Endothelial cell of umbilical vein (primary cell): ENCODE measurements at regions not wholly inside any gene's neighbourhood (a gene's known extent, or its start where the extent isn't known, plus 50 kb on each side); places are given as distances from the start of the nearest gene placed in this dataset.

Experiments
- BruUV-seq: library from RNA; stranded (reverse); fragments of 400-500 nt; replicated peaks from 2 replicates; lab custom pipeline; 2021; lab: Mats Ljungman, UMichigan
- CTCF ChIA-PET: fragments of 300-600, 350-600 bp; sonication (Branson Sonifier 250); formaldehyde crosslinking; loops from one replicate; lab custom pipeline; 2021; ENCODE audit warnings: antibody characterized with exemption, inconsistent platforms; lab: Charles Lee
- POLR2A ChIA-PET: fragments of 300-600, 350-600 bp; sonication (Branson Sonifier 250); formaldehyde crosslinking; loops from one replicate; lab custom pipeline; 2021; ENCODE audit warnings: antibody characterized with exemption, inconsistent platforms; lab: Charles Lee
- DNase-seq: peaks from one replicate; pipeline ENCODE4 v3.0.0-alpha.2; 2011; ENCODE audit warnings: low read depth, low spot score
- FAIRE-seq: peaks from 2 replicates; lab custom pipeline; 2011; peaks lifted over from hg19 to GRCh38; lab: Jason Lieb, UNC
- H2AFZ ChIP-seq: 2 replicates; pipeline ENCODE4 v1.6.0; 2012; ENCODE audit warnings: low read depth, low read length, control low read depth, inconsistent platforms
- H3K27ac ChIP-seq: 2 replicates; pipeline ENCODE4 v1.5.1; 2011; ENCODE audit warnings: low read depth, mild to moderate bottlenecking, control low read depth, low read length, moderate library complexity; ENCODE audit not compliant: insufficient read depth
- H3K27me3 ChIP-seq, 2 experiments: 2 replicates each; pipeline versions ENCODE4 v1.6.0 to v1.6.1; 2011; ENCODE audit warnings: low read length in 2 of 2, mixed read lengths in 1 of 2; ENCODE audit not compliant: control insufficient read depth in 2 of 2, insufficient read depth in 2 of 2
- H3K36me3 ChIP-seq, 2 experiments: 2 replicates in 1 of 2; 3 replicates in 1 of 2; pipeline ENCODE4 v1.5.1; 2011; ENCODE audit warnings: low read length in 2 of 2, mild to moderate bottlenecking in 1 of 2, moderate library complexity in 1 of 2; ENCODE audit not compliant: control insufficient read depth in 2 of 2, insufficient read depth in 2 of 2; ENCODE audit errors: extremely low read depth in 1 of 2
- H3K4me1 ChIP-seq: 3 replicates; pipeline ENCODE4 v1.5.1; 2011; ENCODE audit warnings: mild to moderate bottlenecking, low read length; ENCODE audit not compliant: control insufficient read depth, insufficient read depth; ENCODE audit errors: extremely low read depth
- H3K4me2 ChIP-seq: 2 replicates; pipeline ENCODE4 v1.6.1; 2011; ENCODE audit warnings: low read length, control low read depth, mixed read lengths; ENCODE audit not compliant: insufficient read depth
- H3K4me3 ChIP-seq, 3 experiments: fragments of 200-600 bp in 1 of 3; sonication (generic), shearing (Covaris generic) in 1 of 3; replicated peaks in 1 of 3; 2 replicates each; pipeline ENCODE4 v1.5.1; 2011 to 2016; ENCODE audit warnings: control low read depth in 3 of 3, low read length in 3 of 3, mild to moderate bottlenecking in 2 of 3, inconsistent platforms in 1 of 3, low read depth in 1 of 3, moderate library complexity in 1 of 3; ENCODE audit not compliant: insufficient read depth in 1 of 3
- H3K79me2 ChIP-seq: 2 replicates; pipeline ENCODE4 v1.6.0; 2012; ENCODE audit warnings: low read length, inconsistent platforms; ENCODE audit not compliant: control insufficient read depth, insufficient read depth
- H3K9ac ChIP-seq: replicated peaks from 2 replicates; pipeline ENCODE3; 2011; ENCODE audit warnings: low read length, control low read depth; ENCODE audit not compliant: insufficient read depth; ENCODE audit errors: extremely low read depth
- H3K9me1 ChIP-seq: replicated peaks from 3 replicates; pipeline ENCODE4 v1.6.0; 2011; ENCODE audit warnings: mild to moderate bottlenecking, low read length; ENCODE audit not compliant: control insufficient read depth, insufficient read depth; ENCODE audit errors: extremely low read depth
- H3K9me3 ChIP-seq: replicated peaks from 2 replicates; pipeline ENCODE4 v1.5.1; 2012; ENCODE audit warnings: low read length, inconsistent platforms; ENCODE audit not compliant: control insufficient read depth, insufficient read depth
- H4K20me1 ChIP-seq: replicated peaks from 2 replicates; pipeline ENCODE3; 2011; ENCODE audit warnings: mild to moderate bottlenecking, low read length; ENCODE audit not compliant: control insufficient read depth, insufficient read depth; ENCODE audit errors: extremely low read depth
- EZH2 ChIP-seq: IDR thresholded peaks from 2 replicates; pipeline ENCODE4 v1.6.1; 2012; ENCODE audit warnings: borderline replicate concordance, low read depth, mild to moderate bottlenecking, moderate library complexity, low read length, inconsistent platforms; ENCODE audit not compliant: severe bottlenecking
- FOS ChIP-seq: IDR thresholded peaks from 2 replicates; pipeline ENCODE4 v1.6.1; 2011; ENCODE audit warnings: mild to moderate bottlenecking, low read length, moderate library complexity, borderline replicate concordance; ENCODE audit not compliant: insufficient read depth
- GATA2 ChIP-seq: IDR thresholded peaks from 2 replicates; pipeline ENCODE4 v1.7.0; 2011; ENCODE audit warnings: low read depth, mild to moderate bottlenecking, moderate library complexity, mixed read lengths, low read length; ENCODE audit not compliant: insufficient read length, insufficient read depth
- JUN ChIP-seq: IDR thresholded peaks from 2 replicates; pipeline ENCODE4 v1.6.1; 2011; ENCODE audit warnings: borderline replicate concordance, low read depth; ENCODE audit not compliant: insufficient read length, insufficient read depth
- MYC ChIP-seq: IDR thresholded peaks from one replicate; pipeline ENCODE4 v1.6.1; 2011; ENCODE audit warnings: mild to moderate bottlenecking, low read depth, low read length
- POLR2A ChIP-seq: IDR thresholded peaks from 2 replicates; pipeline ENCODE4 v1.6.1; 2012; ENCODE audit warnings: low read depth, mild to moderate bottlenecking, control low read depth, low read length
- POLR2AphosphoS5 ChIP-seq: IDR thresholded peaks from 2 replicates; pipeline ENCODE4 v1.6.1; 2012; ENCODE audit warnings: low read depth, mild to moderate bottlenecking, control low read depth, low read length, moderate library complexity; ENCODE audit not compliant: insufficient read depth
- dilution Hi-C: fragments of 300-500 bp; cut with MboI; formaldehyde crosslinking; loops from one replicate; pipeline ENCODE4 v1.15.0; 2019; ENCODE audit warnings: low sequenced_read_pairs; ENCODE audit not compliant: extremely low pct_ligation_motif_present
- intact Hi-C: fragments of 100-400 bp; cut with micrococcal nuclease; formaldehyde crosslinking; loops from one replicate; pipeline ENCODE4 v1.10.0; 2022
- TF ChIP-seq, protein P1 (sequence below): IDR thresholded peaks from 2 replicates; pipeline ENCODE4 v1.6.1; 2011; ENCODE audit not compliant: insufficient read depth, insufficient read length
- TF ChIP-seq, protein P2 (sequence below), 2 donors: IDR thresholded peaks; 1 replicate in 1 of 2; 2 replicates in 1 of 2; pipeline ENCODE4 v1.5.1; 2011; ENCODE audit warnings: low read length in 2 of 2, mild to moderate bottlenecking in 2 of 2, moderate library complexity in 2 of 2, control low read depth in 1 of 2, inconsistent platforms in 1 of 2, low read depth in 1 of 2; ENCODE audit not compliant: insufficient read depth in 1 of 2; ENCODE audit errors: extremely low read depth in 1 of 2

DNA sequence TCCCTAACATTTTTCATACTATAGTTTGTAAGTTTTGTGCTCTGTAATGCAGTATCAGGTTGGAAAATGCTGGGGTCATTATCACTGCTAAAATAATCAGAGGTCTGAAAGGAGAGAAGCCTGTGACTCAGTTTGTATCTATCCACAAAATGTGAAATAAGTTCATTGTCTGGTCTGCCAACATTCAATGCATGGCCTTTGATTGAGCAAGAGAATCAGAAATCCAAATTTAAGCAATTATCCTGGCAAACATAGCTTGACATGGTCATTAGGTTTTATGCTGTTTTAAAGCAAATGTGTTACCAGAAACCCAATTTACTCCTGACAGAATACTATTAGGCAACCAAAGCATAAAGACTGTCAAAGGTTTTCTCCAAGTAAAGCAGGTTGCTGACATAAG is 709.7 kb upstream of the SEMA3D start:
- H3K9me3 ChIP-seq: no peaks in the 10 kb centered on the region
- no peaks in the 10 kb centered on the region for H3K9me1 ChIP-seq
- H2AFZ ChIP-seq: no peak overlapping the region
- no peaks in the 10 kb centered on the region for H3K36me3 ChIP-seq
- H3K79me2 ChIP-seq: no peaks in the 10 kb centered on the region
- ChIA-PET CTCF (interaction anchor here (1.0 to 1.2 kb wide), 2 partner anchors 11 to 573 kb away, joined by 3 read pairs; no protein-coding TSS in a partner anchor), POLR2A (no interaction called here)
- TF ChIP-seq MYC: no peak
- no peak for TF ChIP-seq GATA2
- no peak for TF ChIP-seq POLR2A
- TF ChIP-seq FOS: no peak
- no peak for TF ChIP-seq EZH2
- TF ChIP-seq, protein P1, sequence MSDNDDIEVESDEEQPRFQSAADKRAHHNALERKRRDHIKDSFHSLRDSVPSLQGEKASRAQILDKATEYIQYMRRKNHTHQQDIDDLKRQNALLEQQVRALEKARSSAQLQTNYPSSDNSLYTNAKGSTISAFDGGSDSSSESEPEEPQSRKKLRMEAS: no peak
- no peak for TF ChIP-seq POLR2AphosphoS5
- no peak for TF ChIP-seq JUN
- TF ChIP-seq, protein P2, sequence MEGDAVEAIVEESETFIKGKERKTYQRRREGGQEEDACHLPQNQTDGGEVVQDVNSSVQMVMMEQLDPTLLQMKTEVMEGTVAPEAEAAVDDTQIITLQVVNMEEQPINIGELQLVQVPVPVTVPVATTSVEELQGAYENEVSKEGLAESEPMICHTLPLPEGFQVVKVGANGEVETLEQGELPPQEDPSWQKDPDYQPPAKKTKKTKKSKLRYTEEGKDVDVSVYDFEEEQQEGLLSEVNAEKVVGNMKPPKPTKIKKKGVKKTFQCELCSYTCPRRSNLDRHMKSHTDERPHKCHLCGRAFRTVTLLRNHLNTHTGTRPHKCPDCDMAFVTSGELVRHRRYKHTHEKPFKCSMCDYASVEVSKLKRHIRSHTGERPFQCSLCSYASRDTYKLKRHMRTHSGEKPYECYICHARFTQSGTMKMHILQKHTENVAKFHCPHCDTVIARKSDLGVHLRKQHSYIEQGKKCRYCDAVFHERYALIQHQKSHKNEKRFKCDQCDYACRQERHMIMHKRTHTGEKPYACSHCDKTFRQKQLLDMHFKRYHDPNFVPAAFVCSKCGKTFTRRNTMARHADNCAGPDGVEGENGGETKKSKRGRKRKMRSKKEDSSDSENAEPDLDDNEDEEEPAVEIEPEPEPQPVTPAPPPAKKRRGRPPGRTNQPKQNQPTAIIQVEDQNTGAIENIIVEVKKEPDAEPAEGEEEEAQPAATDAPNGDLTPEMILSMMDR (IDR thresholded peaks at IDR 0.05; ENCODE audit: extremely low read depth in 1 of 2, insufficient read depth in 1 of 2, low read depth in 1 of 2, low read length in 2 of 2): no peak
- H3K4me1 ChIP-seq: no peaks in the 10 kb centered on the region
- H3K27ac ChIP-seq: no peak overlapping the region
- H3K4me2 ChIP-seq: no peak overlapping the region
- no peaks in the 10 kb centered on the region for H4K20me1 ChIP-seq
- no peaks in the 10 kb centered on the region for H3K27me3 ChIP-seq
- no peak overlapping the region for H3K4me3 ChIP-seq
- intact Hi-C loops (no loop called here), dilution Hi-C loops (no loop called here)
- no TSS peak for BruUV-seq
- no peak for FAIRE-seq
- H3K9ac ChIP-seq: no peak overlapping the region
- no peak for DNase-seq
